ENCODE measurements at regions not wholly inside any gene's neighbourhood (a gene's known extent, or its start where the extent isn't known, plus 50 kb on each side); places are given as distances from the start of the nearest gene placed in this dataset.

DNA sequence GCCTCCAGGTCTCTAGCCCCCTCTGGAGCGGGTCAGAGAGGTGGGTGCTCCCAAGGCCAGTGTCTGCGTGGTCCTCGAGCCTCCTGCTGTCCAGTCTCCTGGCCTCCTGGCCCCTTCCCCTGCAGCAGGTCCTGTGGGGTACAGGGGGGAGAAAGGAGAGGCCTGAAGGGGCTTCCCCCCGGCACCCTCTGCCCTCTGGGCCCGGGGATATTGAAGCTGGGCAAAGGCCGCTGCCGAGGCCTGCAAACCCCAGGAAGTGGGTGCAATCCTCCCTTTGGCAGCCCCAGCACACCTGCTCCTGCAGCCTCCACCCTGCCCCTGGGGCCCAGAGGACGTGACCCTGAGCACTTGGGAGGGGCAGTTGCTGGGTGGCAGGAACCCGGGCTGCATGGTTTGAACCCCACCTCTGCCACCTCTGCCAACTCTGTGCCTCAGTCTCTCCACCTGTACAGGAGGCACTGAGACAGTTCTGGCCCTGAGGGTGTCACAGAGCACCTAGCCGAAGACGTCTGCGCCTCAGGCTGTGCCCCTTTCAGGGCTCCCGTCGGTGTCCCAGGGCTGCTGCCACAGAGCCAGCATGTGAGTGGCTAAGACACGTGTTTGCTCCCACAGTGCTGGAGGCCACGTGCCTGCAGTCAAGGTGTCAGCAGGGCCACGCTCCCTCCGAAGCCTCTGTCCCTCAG, 59.1 kb upstream of the INPP5A start:
- Histone ChIP-seq H3K4me3 (no peak overlapping the region), H3K36me3 (ENCODE audit: control insufficient read depth, insufficient read depth, low read length) (no peaks in the 10 kb centered on the region), H3K27me3 (ENCODE audit: control insufficient read depth in 2 of 2, insufficient read depth in 2 of 2, low read length in 2 of 2) (peaks cover 15 to 31% of the 10 kb centered on the region in 2 experiments; a peak in 4 of 5 replicates), H4K20me1 (replicated peaks; ENCODE audit: control insufficient read depth, insufficient read depth, low read length) (no peaks in the 10 kb centered on the region), H3K4me1 (replicated peaks in 1 of 2; ENCODE audit: control insufficient read depth in 2 of 2, insufficient read depth in 2 of 2, low read length in 2 of 2) (no peaks in the 10 kb centered on the region; a peak in 1 of 5 replicates), H3K79me2 (ENCODE audit: control insufficient read depth, insufficient read depth, low read length) (no peaks in the 10 kb centered on the region), H3K9me3 (replicated peaks; ENCODE audit: control insufficient read depth, insufficient read depth, low read depth, low read length) (no peaks in the 10 kb centered on the region), H3K9me1 (ENCODE audit: control insufficient read depth, insufficient read depth, low read length) (no peaks in the 10 kb centered on the region), H2AFZ (ENCODE audit: low read depth, low read length) (no peak overlapping the region), H3K9ac (ENCODE audit: insufficient read depth in 1 of 2, low read depth in 2 of 2, low read length in 2 of 2) (no peak overlapping the region), H3K27ac (ENCODE audit: extremely low read depth, low read depth, low read length) (no peak overlapping the region), H3K4me2 (ENCODE audit: insufficient read depth, low read length) (no peak overlapping the region)
- intact Hi-C loops (cut with micrococcal nuclease) = no loop called here
- ATAC-seq = no peak
- 9% methylated on average over 12 of the region's 18 CpGs for WGBS (ENCODE audit: insufficient coverage, low coverage, missing lambda C conversion rate)
- no peak for DNase-seq (ENCODE audit: extremely low read depth in 1 of 4, low spot score in 3 of 4)
- no TSS peak for BruUV-seq (replicated peaks)
- TF ChIP-seq PRPF4 (IDR thresholded peaks at IDR 0.05; ENCODE audit: insufficient read depth, low read depth, low read length, poor library complexity, severe bottlenecking) (no peak), ZSCAN29 (IDR thresholded peaks at IDR 0.05) (no peak), CCAR2 (IDR thresholded peaks at IDR 0.05; ENCODE audit: low read depth, low read length) (no peak), PHF20 (IDR thresholded peaks at IDR 0.05; ENCODE audit: partially characterized antibody) (no peak), ZZZ3 (IDR thresholded peaks at IDR 0.05) (no peak), KHSRP (IDR thresholded peaks at IDR 0.05) (no peak), ILF3 (IDR thresholded peaks at IDR 0.05; ENCODE audit: borderline replicate concordance) (no peak)
- ChIA-PET CTCF (ENCODE audit: low intra/inter-chr PET ratio) (no interaction called here), POLR2A (no interaction called here)
- in situ Hi-C loops (cut with MboI) = no loop called here
- FAIRE-seq = no peak
